ENCODE measurements at regions not wholly inside any gene's neighbourhood (a gene's known extent, or its start where the extent isn't known, plus 50 kb on each side); places are given as distances from the start of the nearest gene placed in this dataset.

- TF ChIP-seq CTCF (conservative IDR thresholded peaks at IDR 0.05 in 1 of 2, IDR thresholded peaks at IDR 0.05 in 1 of 2; ENCODE audit: low read depth in 1 of 2, low read length in 2 of 2) (no peak), EZH2 (IDR thresholded peaks at IDR 0.05; ENCODE audit: low read length, missing control alignments) (no peak)
Measured at GRCh38 chr6:21323577-21323976, 270.0 kb upstream of the SOX4 start.

Measured in fibroblast of lung (primary cell).